H9 (cell line): ENCODE measurements at regions not wholly inside any gene's neighbourhood (a gene's known extent, or its start where the extent isn't known, plus 50 kb on each side); places are given as distances from the start of the nearest gene placed in this dataset.

Experiments used
- DNase-seq: peaks from one replicate; pipeline ENCODE4 v3.0.0-alpha.2; 2017
- H2AFZ ChIP-seq: one replicate; pipeline ENCODE4 v1.6.1; 2013; ENCODE audit warnings: mild to moderate bottlenecking, low read length, control low read depth, moderate library complexity
- H2AK5ac ChIP-seq: 2 replicates; pipeline ENCODE4 v1.6.1; 2013; ENCODE audit warnings: low read length, control low read depth, mixed read lengths; ENCODE audit not compliant: insufficient read length
- H2BK120ac ChIP-seq: one replicate; pipeline ENCODE4 v1.6.1; 2013; ENCODE audit warnings: low read depth, mild to moderate bottlenecking, low read length, control low read depth, inconsistent platforms; ENCODE audit not compliant: poor library complexity, severe bottlenecking
- H2BK12ac ChIP-seq: 2 replicates; pipeline ENCODE4 v1.6.1; 2013; ENCODE audit warnings: low read length, control low read depth, mixed read lengths, low read depth; ENCODE audit not compliant: insufficient read length
- H2BK15ac ChIP-seq: 2 replicates; pipeline ENCODE4 v1.6.1; 2013; ENCODE audit warnings: low read depth, low read length, control low read depth
- H2BK20ac ChIP-seq: one replicate; pipeline ENCODE4 v1.6.1; 2013; ENCODE audit warnings: low read depth, mild to moderate bottlenecking, low read length, control low read depth, inconsistent platforms; ENCODE audit not compliant: poor library complexity, severe bottlenecking
- H2BK5ac ChIP-seq: 2 replicates; pipeline ENCODE4 v1.6.1; 2013; ENCODE audit warnings: low read length, control low read depth, mixed read lengths; ENCODE audit not compliant: insufficient read length
- H3K14ac ChIP-seq: 2 replicates; pipeline ENCODE4 v1.6.1; 2013; ENCODE audit warnings: low read length, control low read depth; ENCODE audit not compliant: insufficient read depth
- H3K18ac ChIP-seq: 2 replicates; pipeline ENCODE4 v1.6.1; 2013; ENCODE audit warnings: low read depth, mild to moderate bottlenecking, mixed read lengths, low read length, control low read depth; ENCODE audit not compliant: insufficient read length
- H3K23ac ChIP-seq: 2 replicates; pipeline ENCODE4 v1.6.1; 2013; ENCODE audit warnings: low read length, control low read depth, mixed read lengths, low read depth; ENCODE audit not compliant: insufficient read length
- H3K23me2 ChIP-seq: 2 replicates; pipeline ENCODE4 v1.6.1; 2013; ENCODE audit warnings: low read depth, mild to moderate bottlenecking, mixed read lengths, low read length, control low read depth; ENCODE audit not compliant: insufficient read length, poor library complexity, severe bottlenecking
- H3K27ac ChIP-seq: 2 replicates; pipeline ENCODE4 v1.5.1; 2013; ENCODE audit warnings: low read length, control low read depth, mixed read lengths, low read depth; ENCODE audit not compliant: insufficient read length
- H3K27me3 ChIP-seq: 2 replicates; pipeline ENCODE4 v1.6.1; 2013; ENCODE audit warnings: low read length, control low read depth, inconsistent platforms; ENCODE audit not compliant: insufficient read depth
- H3K4ac ChIP-seq: 2 replicates; pipeline ENCODE4 v1.6.1; 2013; ENCODE audit warnings: low read depth, mild to moderate bottlenecking, control low read depth, inconsistent platforms, low read length, moderate library complexity
- H3K4me1 ChIP-seq: 2 replicates; pipeline ENCODE4 v1.6.1; 2013; ENCODE audit warnings: low read length, control low read depth, inconsistent platforms; ENCODE audit not compliant: insufficient read depth
- H3K4me2 ChIP-seq: 2 replicates; pipeline ENCODE4 v1.6.1; 2013; ENCODE audit warnings: low read length, control low read depth, mixed read lengths; ENCODE audit not compliant: insufficient read length, insufficient read depth
- H3K56ac ChIP-seq: 2 replicates; pipeline ENCODE4 v1.6.1; 2013; ENCODE audit warnings: low read depth, mild to moderate bottlenecking, mixed read lengths, low read length, control low read depth; ENCODE audit not compliant: insufficient read length
- H3K79me1 ChIP-seq: 2 replicates; pipeline ENCODE4 v1.6.1; 2013; ENCODE audit warnings: low read depth, mild to moderate bottlenecking, moderate library complexity, low read length, control low read depth, inconsistent platforms; ENCODE audit not compliant: insufficient read depth, poor library complexity, severe bottlenecking
- H3K79me2 ChIP-seq: 2 replicates; pipeline ENCODE4 v1.6.1; 2013; ENCODE audit warnings: low read length, control low read depth, inconsistent platforms; ENCODE audit not compliant: insufficient read depth
- H3K9ac ChIP-seq: 2 replicates; pipeline ENCODE4 v1.6.1; 2013; ENCODE audit warnings: low read length, control low read depth, mixed read lengths; ENCODE audit not compliant: insufficient read length; ENCODE audit errors: extremely low read depth
- H3K9me3 ChIP-seq: one replicate; pipeline ENCODE4 v1.6.1; 2013; ENCODE audit warnings: low read depth, low read length, inconsistent platforms; ENCODE audit not compliant: control insufficient read depth
- H3T11ph ChIP-seq: one replicate; pipeline ENCODE4 v1.6.1; 2013; ENCODE audit warnings: mild to moderate bottlenecking, low read length, control low read depth, inconsistent platforms
- H4K20me1 ChIP-seq: one replicate; pipeline ENCODE4 v1.6.1; 2013; ENCODE audit not compliant: control insufficient read depth, insufficient read length, insufficient read depth
- H4K5ac ChIP-seq: 2 replicates; pipeline ENCODE4 v1.6.1; 2013; ENCODE audit warnings: low read depth, mild to moderate bottlenecking, mixed read lengths, low read length, control low read depth; ENCODE audit not compliant: insufficient read length
- H4K8ac ChIP-seq: replicated peaks from 2 replicates; pipeline ENCODE4 v1.6.1; 2013; ENCODE audit warnings: low read length, control low read depth, mixed read lengths, low read depth; ENCODE audit not compliant: insufficient read length
- H4K91ac ChIP-seq: 2 replicates; pipeline ENCODE4 v1.6.1; 2013; ENCODE audit warnings: low read depth, mild to moderate bottlenecking, moderate library complexity, mixed read lengths, low read length, control low read depth; ENCODE audit not compliant: insufficient read length
- H3K27ac Mint-ChIP-seq, 3 experiments: 2 replicates in 2 of 3; 3 replicates in 1 of 3; pipeline ENCODE4 v1.8.0; 2020 to 2021; ENCODE audit warnings: mixed read lengths in 3 of 3, mild to moderate bottlenecking in 1 of 3, moderate library complexity in 1 of 3
- H3K27me3 Mint-ChIP-seq: 2 replicates; pipeline ENCODE4 v1.8.0; 2021; ENCODE audit warnings: low read depth, mild to moderate bottlenecking, moderate library complexity, mixed read lengths
- H3K36me3 Mint-ChIP-seq, 3 experiments: 2 replicates in 2 of 3; 3 replicates in 1 of 3; pipeline ENCODE4 v1.8.0; 2020 to 2021; ENCODE audit warnings: low read depth in 3 of 3, mixed read lengths in 3 of 3; ENCODE audit not compliant: insufficient read depth in 1 of 3
- H3K4me1 Mint-ChIP-seq, 2 experiments: 2 replicates each; pipeline ENCODE4 v1.8.0; 2020; ENCODE audit warnings: mixed read lengths in 2 of 2
- H3K4me3 Mint-ChIP-seq, 2 experiments: 2 replicates in 1 of 2; 3 replicates in 1 of 2; pipeline ENCODE4 v1.8.0; 2020 to 2021; ENCODE audit warnings: mild to moderate bottlenecking in 2 of 2, mixed read lengths in 2 of 2, moderate library complexity in 1 of 2
- H3K9me3 Mint-ChIP-seq, 2 experiments: 2 replicates in 1 of 2; 3 replicates in 1 of 2; pipeline ENCODE4 v1.8.0; 2020; ENCODE audit warnings: mild to moderate bottlenecking in 2 of 2, mixed read lengths in 2 of 2, moderate library complexity in 1 of 2
- WGBS: extraction: QIAGEN DNeasy Blood & Tissue Kit; methylation state at CpG from one replicate; pipeline ENCODE4 v1.1.7; 2013; ENCODE audit warnings: missing lambda C conversion rate, low lambda C conversion rate, mixed read lengths; ENCODE audit not compliant: insufficient read length; ENCODE audit errors: extremely low coverage; 5-methylcytosine and 5-hydroxymethylcytosine counted together
- TF ChIP-seq, protein P1 (sequence below): fragments of 200-600 bp; sonication (generic); conservative IDR thresholded peaks from 3 replicates; pipeline ENCODE4 v1.8.0; 2021; ENCODE audit warnings: antibody characterized with exemption, mild to moderate bottlenecking

GRCh38 chr20:6851136-6851535 is 83.7 kb downstream of the BMP2 start:
- no CpG with 5 or more reads among the region's 4 CpGs for WGBS
- Histone ChIP-seq H4K8ac (no peak overlapping the region), H2AK5ac (no peak overlapping the region), H3K4me1 (peaks cover 7% of the 10 kb centered on the region), H2BK20ac (no peak overlapping the region), H2BK5ac (no peak overlapping the region), H3K56ac (no peak overlapping the region), H2BK120ac (no peak overlapping the region), H3K4me2 (no peak overlapping the region), H3K27me3 (no peaks in the 10 kb centered on the region), H2BK12ac (no peak overlapping the region), H3T11ph (no peak overlapping the region), H3K79me2 (no peaks in the 10 kb centered on the region), H3K23me2 (no peaks in the 10 kb centered on the region), H3K9ac (no peak overlapping the region), H3K27ac (no peak overlapping the region), H2AFZ (no peak overlapping the region), H4K5ac (no peak overlapping the region), H3K14ac (no peak overlapping the region), H3K23ac (no peak overlapping the region), H3K4ac (no peak overlapping the region), H3K9me3 (no peaks in the 10 kb centered on the region), H3K79me1 (no peaks in the 10 kb centered on the region), H4K20me1 (no peaks in the 10 kb centered on the region), H3K18ac (no peak overlapping the region), H4K91ac (no peak overlapping the region), H2BK15ac (no peak overlapping the region)
- no peaks in the 10 kb centered on the region for H3K9me3 Mint-ChIP-seq
- no peaks in the 10 kb centered on the region for H3K36me3 Mint-ChIP-seq
- TF ChIP-seq, protein P1, sequence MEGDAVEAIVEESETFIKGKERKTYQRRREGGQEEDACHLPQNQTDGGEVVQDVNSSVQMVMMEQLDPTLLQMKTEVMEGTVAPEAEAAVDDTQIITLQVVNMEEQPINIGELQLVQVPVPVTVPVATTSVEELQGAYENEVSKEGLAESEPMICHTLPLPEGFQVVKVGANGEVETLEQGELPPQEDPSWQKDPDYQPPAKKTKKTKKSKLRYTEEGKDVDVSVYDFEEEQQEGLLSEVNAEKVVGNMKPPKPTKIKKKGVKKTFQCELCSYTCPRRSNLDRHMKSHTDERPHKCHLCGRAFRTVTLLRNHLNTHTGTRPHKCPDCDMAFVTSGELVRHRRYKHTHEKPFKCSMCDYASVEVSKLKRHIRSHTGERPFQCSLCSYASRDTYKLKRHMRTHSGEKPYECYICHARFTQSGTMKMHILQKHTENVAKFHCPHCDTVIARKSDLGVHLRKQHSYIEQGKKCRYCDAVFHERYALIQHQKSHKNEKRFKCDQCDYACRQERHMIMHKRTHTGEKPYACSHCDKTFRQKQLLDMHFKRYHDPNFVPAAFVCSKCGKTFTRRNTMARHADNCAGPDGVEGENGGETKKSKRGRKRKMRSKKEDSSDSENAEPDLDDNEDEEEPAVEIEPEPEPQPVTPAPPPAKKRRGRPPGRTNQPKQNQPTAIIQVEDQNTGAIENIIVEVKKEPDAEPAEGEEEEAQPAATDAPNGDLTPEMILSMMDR: no peak
- no peak overlapping the region; a peak in 1 of 5 replicates for H3K4me3 Mint-ChIP-seq
- peaks cover 8 to 11% of the 10 kb centered on the region in 2 experiments for H3K4me1 Mint-ChIP-seq
- H3K27ac Mint-ChIP-seq: no peak overlapping the region
- DNase-seq: no peak
- no peaks in the 10 kb centered on the region for H3K27me3 Mint-ChIP-seq
